Activated T-helper 2 cell treated with anti-CD3 and anti-CD28 coated beads, Interferon-gamma antibody, Interleukin-2, Interleukin-4, amounts not matched to agents 10 μg/mL and 5 μg/mL and 100 μg/mL, durations not matched to agents 14 hours and 24 hours and 36 hours (primary cell): ENCODE measurements at regions not wholly inside any gene's neighbourhood (a gene's known extent, or its start where the extent isn't known, plus 50 kb on each side); places are given as distances from the start of the nearest gene placed in this dataset.
A peak's percentile ranks its signal among the peaks of the same experiment; 100 is the strongest.

Experiments used
- DNase-seq: peaks from one replicate; pipeline ENCODE4 v3.0.0; 2021; ENCODE audit warnings: low spot score
- H3K27ac Mint-ChIP-seq: one replicate; pipeline ENCODE4 v1.8.0; 2021; ENCODE audit warnings: mixed read lengths
- H3K27me3 Mint-ChIP-seq: one replicate; pipeline ENCODE4 v1.8.0; 2021; ENCODE audit warnings: low read depth, mixed read lengths
- H3K36me3 Mint-ChIP-seq: one replicate; pipeline ENCODE4 v1.8.0; 2021; ENCODE audit warnings: low read depth, mixed read lengths
- H3K4me1 Mint-ChIP-seq: one replicate; pipeline ENCODE4 v1.8.0; 2021; ENCODE audit warnings: low read depth, mixed read lengths
- H3K4me3 Mint-ChIP-seq: one replicate; pipeline ENCODE4 v1.8.0; 2021; ENCODE audit warnings: low read depth, mild to moderate bottlenecking, moderate library complexity, mixed read lengths
- H3K9me3 Mint-ChIP-seq: one replicate; pipeline ENCODE4 v1.8.0; 2021; ENCODE audit warnings: mixed read lengths
- intact Hi-C: fragments of 100-400 bp; cut with micrococcal nuclease; formaldehyde crosslinking; loops from one replicate; pipeline ENCODE4 v1.15.1; 2023

DNA sequence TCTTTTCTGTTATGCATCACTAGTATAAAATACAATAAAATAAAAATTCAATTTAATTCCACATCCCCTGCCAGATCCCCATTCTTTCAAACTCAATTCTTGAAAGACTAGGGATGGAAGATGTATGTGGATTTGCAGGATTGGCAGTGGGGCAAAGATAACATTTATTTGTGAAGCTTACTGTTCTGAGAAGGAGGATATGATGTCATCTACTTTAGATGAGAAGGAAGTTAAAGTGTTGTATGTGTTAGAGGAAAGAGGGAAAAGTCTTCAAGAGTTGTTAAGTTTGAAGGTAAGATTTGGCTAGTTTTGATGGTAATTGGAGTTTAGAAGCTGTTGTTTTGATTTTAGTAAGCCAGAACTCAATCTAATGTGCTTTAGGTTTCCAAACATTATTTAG, 845.1 kb upstream of the NR2F2 start:
- Mint-ChIP-seq H3K27ac (no peak overlapping the region), H3K4me3 (no peak overlapping the region), H3K9me3 (peaks cover 18% of the 10 kb centered on the region), H3K36me3 (no peaks in the 10 kb centered on the region), H3K27me3 (peaks cover 4% of the 10 kb centered on the region), H3K4me1 (peaks cover 8% of the 10 kb centered on the region)
- no peak for DNase-seq
- intact Hi-C loops: no loop called here

DNA sequence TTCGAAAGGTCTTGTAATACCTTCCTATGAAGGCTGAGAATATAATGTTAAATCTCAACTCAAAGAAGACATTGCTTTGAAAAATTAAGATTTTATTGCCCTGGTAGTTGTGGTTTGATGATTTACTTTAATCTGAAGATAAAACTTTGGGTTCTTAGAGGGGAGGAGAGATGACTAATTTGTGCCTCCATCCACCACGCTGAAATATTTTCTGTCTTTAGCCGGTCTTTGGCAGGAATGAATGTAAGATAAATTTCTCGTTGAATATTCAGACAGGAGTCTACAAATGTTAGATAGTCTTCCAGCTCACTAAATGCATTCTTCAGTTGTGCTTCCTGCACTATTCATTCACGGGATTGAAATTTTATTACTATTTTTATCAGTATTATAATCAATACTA, 844.3 kb upstream of the NR2F2 start:
- Mint-ChIP-seq H3K27ac (no peak overlapping the region), H3K27me3 (peaks cover 6% of the 10 kb centered on the region), H3K9me3 (peaks cover 18% of the 10 kb centered on the region), H3K4me1 (peaks cover 8% of the 10 kb centered on the region), H3K36me3 (no peaks in the 10 kb centered on the region), H3K4me3 (no peak overlapping the region)
- no peak for DNase-seq
- intact Hi-C loops: no loop called here

DNA sequence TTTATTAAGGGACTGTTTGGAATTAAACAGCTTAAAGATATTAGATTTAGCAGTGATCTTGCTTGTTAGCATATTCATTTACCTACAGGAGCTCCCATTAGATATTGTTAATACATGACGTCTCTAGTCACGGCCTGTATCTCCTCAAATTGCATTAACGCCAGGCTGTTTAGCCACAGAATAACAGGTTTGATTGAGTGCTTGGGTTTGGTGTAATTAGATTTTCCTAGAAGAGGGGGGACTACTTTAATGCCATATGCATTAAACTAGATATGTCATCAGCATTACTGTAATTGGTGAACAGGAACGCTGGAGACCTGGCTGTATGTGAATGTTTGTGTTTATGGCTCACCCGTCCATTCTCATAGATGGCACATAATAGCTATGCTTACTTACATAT, 841.4 kb upstream of the NR2F2 start:
- no peak overlapping the region for H3K27ac Mint-ChIP-seq
- no peak overlapping the region for H3K4me3 Mint-ChIP-seq
- intact Hi-C loops: no loop called here
- H3K36me3 Mint-ChIP-seq: no peaks in the 10 kb centered on the region
- H3K27me3 Mint-ChIP-seq: peaks cover 7% of the 10 kb centered on the region
- H3K4me1 Mint-ChIP-seq: peaks cover 6% of the 10 kb centered on the region
- no peak for DNase-seq
- H3K9me3 Mint-ChIP-seq: peaks cover 14% of the 10 kb centered on the region

DNA sequence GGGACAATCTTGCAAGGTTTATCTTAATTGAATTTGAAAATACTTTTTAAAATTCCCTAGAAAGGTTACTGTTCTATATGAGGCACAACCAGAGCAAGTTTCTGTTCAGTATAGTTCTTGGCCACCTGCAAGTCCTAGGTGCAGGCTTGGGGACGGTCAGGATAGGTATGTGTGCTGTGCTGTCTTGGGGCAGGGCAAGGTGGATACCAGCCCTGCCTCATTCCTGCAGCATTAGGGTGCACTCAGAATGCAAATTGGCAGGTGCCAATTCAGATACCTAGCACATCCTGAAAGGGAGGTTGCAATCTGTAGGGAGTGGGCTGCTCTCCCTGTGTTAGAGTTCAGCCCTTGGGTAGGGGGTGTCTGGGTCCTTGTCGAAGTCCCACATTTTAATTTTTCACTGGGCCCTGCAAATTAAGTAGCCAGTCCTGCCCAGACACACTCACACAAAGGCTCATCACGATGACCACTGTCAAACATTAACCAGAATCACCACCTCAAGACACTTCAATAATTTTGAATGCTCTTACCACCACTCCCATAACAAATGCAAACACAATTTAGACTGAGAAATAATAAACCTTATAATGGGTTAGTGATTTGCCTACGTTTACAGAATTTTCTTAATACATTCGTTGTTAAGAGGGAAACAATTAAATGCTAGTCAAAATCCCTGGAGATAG, 838.0 kb upstream of the NR2F2 start:
- Mint-ChIP-seq H3K27ac (no peak overlapping the region), H3K9me3 (no peaks in the 10 kb centered on the region), H3K4me1 (peaks cover 4% of the 10 kb centered on the region), H3K36me3 (no peaks in the 10 kb centered on the region), H3K27me3 (peaks cover 7% of the 10 kb centered on the region), H3K4me3 (no peak overlapping the region)
- no peak for DNase-seq
- intact Hi-C loops: no loop called here

DNA sequence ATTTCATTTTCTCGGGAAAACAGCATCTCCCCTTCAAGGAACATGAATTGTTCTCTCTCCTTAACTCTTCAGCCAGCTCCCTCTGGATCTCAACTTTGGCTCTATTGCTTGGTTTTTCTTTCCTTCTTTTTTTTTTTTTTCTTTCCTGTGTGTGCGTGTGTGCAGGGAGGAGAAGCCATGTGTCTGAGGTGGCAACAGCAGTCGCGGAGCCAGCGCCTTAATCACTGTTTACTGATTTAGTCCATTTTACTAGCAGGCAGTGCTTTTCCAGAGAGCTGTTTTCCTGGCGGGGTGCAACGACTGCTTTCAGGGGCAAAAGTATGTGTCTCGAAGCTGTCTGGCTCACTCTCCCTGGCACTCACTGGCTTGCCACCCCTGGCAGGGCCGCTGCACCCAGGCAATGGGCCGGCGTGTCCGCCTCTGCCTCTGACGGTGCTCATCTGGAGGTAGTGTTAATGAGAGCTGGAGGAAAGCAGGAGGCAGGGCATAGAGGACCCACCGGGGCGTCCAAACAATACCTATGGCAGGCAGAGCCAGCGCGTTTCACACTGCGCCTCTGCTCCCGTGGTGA, 835.4 kb upstream of the NR2F2 start:
- peaks cover 7% of the 10 kb centered on the region for H3K27me3 Mint-ChIP-seq
- DNase-seq: no peak
- H3K4me3 Mint-ChIP-seq: no peak overlapping the region
- H3K36me3 Mint-ChIP-seq: no peaks in the 10 kb centered on the region
- H3K27ac Mint-ChIP-seq: no peak overlapping the region
- H3K4me1 Mint-ChIP-seq: peaks cover 12% of the 10 kb centered on the region
- H3K9me3 Mint-ChIP-seq: no peaks in the 10 kb centered on the region
- intact Hi-C loops: no loop called here

DNA sequence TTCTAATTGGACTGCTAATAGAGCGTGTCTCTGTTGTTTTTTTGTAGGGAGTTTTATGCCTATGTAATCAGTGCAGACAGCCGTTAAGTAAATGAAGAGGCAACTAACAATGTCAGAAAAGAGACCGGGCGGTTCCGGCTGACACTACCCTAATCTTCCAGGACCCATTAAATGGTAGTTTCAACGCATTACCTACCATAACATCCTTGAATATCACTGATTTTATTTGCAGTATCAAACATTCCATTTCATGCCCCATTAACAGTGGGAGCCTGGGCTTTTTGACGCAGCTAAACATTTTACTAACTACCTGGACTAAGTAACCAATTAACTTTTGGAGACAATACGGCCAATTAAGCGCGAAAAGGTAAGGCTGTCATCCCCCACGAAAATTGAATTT, 832.9 kb upstream of the NR2F2 start:
- no peaks in the 10 kb centered on the region for H3K9me3 Mint-ChIP-seq
- no peak for DNase-seq
- H3K27ac Mint-ChIP-seq: no peak overlapping the region
- intact Hi-C loops: no loop called here
- H3K36me3 Mint-ChIP-seq: no peaks in the 10 kb centered on the region
- peaks cover 14% of the 10 kb centered on the region for H3K4me1 Mint-ChIP-seq
- H3K4me3 Mint-ChIP-seq: no peak overlapping the region
- H3K27me3 Mint-ChIP-seq: peaks cover 6% of the 10 kb centered on the region

DNA sequence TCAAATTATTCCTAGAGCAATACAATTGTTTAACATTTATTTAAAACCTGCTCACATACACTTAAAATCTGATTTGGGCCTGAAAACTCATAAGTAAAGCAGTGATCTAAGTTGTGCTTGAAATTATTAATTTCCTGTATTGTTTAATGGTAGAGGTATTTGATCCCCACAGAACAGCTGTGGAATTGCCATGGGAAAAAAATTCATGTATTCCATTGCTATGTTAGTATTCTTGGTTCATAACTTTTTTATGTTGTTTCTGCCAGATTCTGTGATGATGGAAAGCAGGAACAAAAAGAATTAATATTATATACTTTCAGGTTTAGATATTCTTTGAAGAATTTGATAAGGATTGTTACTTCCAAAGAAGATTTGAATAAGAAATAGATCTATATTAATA, 831.5 kb upstream of the NR2F2 start:
- H3K27me3 Mint-ChIP-seq: peaks cover 3% of the 10 kb centered on the region
- H3K9me3 Mint-ChIP-seq: no peaks in the 10 kb centered on the region
- no peak overlapping the region for H3K4me3 Mint-ChIP-seq
- no peak for DNase-seq
- H3K36me3 Mint-ChIP-seq: no peaks in the 10 kb centered on the region
- no peak overlapping the region for H3K27ac Mint-ChIP-seq
- intact Hi-C loops: no loop called here
- H3K4me1 Mint-ChIP-seq: peaks cover 23% of the 10 kb centered on the region

DNA sequence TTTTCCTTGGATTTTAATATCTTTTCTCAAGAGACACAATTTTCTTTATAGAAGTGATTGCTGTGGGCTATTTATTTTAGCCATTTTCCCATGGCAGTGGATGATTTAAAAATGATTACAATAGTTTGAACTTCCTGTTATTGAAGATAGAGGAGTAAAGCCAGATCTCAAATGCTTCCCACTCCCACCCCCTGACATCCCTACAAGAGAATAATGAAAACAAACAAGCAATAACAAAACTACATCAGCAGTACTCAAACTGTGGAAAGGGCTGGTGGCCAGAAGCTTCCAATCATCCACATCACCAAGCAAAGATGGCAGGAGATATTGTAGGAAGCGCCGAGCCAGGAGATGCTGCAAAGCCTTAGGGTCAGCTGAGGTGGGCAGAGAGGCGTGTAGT, 831.1 kb upstream of the NR2F2 start:
- peaks cover 3% of the 10 kb centered on the region for H3K27me3 Mint-ChIP-seq
- no peaks in the 10 kb centered on the region for H3K9me3 Mint-ChIP-seq
- H3K36me3 Mint-ChIP-seq: no peaks in the 10 kb centered on the region
- intact Hi-C loops: no loop called here
- no peak for DNase-seq
- peak overlapping the region; percentile 47 for H3K27ac Mint-ChIP-seq
- H3K4me3 Mint-ChIP-seq: no peak overlapping the region
- peaks cover 23% of the 10 kb centered on the region for H3K4me1 Mint-ChIP-seq

DNA sequence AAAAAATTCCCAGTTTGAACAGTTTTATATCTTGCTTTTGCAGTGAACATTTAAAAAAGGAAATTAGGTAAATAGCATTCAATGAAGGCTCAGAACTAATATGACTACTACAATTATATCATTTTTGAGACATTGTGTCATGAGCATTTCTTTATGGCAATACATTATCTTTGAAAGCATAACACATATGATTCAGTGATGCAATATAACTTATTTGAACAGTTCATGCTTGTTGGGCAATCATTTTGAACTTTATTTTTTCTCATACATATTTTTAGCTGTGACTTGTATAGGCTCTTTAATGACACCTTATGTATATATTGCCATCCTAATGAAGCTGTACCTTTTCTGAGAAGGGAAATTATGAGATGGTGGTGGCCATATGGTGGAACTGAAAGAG, 828.6 kb upstream of the NR2F2 start:
- intact Hi-C loops: loop anchor here (5.0 kb wide), 4 partner anchors 55 to 220 kb away; no protein-coding TSS in a partner anchor
- Mint-ChIP-seq H3K9me3 (no peaks in the 10 kb centered on the region), H3K27ac (no peak overlapping the region), H3K4me1 (peaks cover 23% of the 10 kb centered on the region), H3K36me3 (no peaks in the 10 kb centered on the region), H3K27me3 (no peaks in the 10 kb centered on the region), H3K4me3 (no peak overlapping the region)
- DNase-seq: no peak

DNA sequence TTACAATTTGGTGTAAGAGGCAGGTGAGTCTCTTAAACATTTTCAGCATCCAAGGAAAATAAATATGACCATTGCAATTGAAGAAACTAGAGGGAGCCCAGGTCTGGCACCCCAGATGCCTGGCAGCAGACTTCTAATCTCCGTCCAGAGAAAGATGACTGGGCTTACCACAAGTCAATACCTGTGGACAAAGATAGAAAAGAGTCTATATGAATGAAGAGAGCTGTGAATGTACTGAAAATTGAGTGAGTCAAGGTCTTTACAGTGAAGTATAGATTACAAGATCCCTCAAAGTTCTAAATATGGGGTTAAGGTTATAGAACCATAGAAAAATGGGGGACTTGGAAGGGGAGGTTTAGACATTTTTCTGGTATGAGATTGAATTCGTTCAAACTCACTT, 827.4 kb upstream of the NR2F2 start:
- no peak overlapping the region for H3K4me3 Mint-ChIP-seq
- no peak for DNase-seq
- no peak overlapping the region for H3K27ac Mint-ChIP-seq
- no peaks in the 10 kb centered on the region for H3K36me3 Mint-ChIP-seq
- intact Hi-C loops: loop anchor here (5.0 kb wide), 4 partner anchors 54 to 221 kb away; no protein-coding TSS in a partner anchor
- peaks cover 23% of the 10 kb centered on the region for H3K4me1 Mint-ChIP-seq
- no peaks in the 10 kb centered on the region for H3K27me3 Mint-ChIP-seq
- no peaks in the 10 kb centered on the region for H3K9me3 Mint-ChIP-seq

DNA sequence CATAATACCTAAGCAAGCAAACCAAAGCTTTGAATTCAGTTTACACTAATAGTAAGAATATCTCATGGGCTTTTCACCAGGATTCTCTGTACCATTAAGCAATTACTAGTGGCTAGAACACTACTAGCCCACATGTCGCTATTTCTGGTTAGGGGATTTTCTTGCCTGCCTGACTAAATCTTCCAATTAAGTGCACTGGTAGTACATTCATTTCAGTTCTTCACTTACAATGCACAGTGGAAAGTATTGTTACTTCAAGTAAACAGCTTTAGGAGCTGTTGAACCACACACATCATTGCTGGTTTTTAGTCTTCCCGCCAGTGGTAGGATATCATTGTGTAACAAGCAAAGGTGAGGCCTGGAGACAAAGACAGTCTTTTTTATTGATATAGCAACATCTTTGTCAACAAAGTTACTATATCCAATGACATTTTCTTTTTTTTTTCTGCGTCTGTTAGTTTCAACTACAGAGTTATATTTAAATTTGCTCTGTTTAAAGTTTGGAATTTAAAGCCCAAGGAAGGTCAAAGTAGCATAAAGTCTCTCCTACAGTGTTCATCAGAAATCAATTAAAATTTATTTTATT, 826.8 kb upstream of the NR2F2 start:
- H3K36me3 Mint-ChIP-seq: no peaks in the 10 kb centered on the region
- H3K9me3 Mint-ChIP-seq: no peaks in the 10 kb centered on the region
- intact Hi-C loops: loop anchor here (5.0 kb wide), 4 partner anchors 54 to 221 kb away; no protein-coding TSS in a partner anchor
- no peak for DNase-seq
- H3K4me1 Mint-ChIP-seq: peaks cover 21% of the 10 kb centered on the region
- no peaks in the 10 kb centered on the region for H3K27me3 Mint-ChIP-seq
- no peak overlapping the region for H3K27ac Mint-ChIP-seq
- no peak overlapping the region for H3K4me3 Mint-ChIP-seq

DNA sequence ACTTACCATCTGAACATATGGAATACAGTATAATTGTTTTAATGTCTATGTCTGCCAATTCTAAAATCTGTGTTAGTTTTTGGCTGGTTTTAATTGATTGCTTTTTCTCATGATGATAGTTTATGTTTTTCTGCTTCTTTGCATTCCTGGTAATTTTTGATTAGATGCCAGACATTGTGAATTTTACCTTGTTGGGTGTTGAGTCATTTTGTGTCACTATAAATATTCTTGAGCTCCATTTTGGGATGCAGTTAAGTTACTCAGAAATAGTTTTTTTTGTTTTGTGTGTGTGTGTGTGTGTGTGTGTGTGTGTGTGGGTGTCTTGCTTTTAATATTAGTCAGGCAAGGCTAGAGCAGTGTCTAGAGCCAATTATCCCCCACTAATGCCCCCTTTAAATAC, 818.8 kb upstream of the NR2F2 start:
- H3K4me1 Mint-ChIP-seq: no peaks in the 10 kb centered on the region
- no peak for DNase-seq
- H3K27ac Mint-ChIP-seq: no peak overlapping the region
- peaks cover 4% of the 10 kb centered on the region for H3K27me3 Mint-ChIP-seq
- no peak overlapping the region for H3K4me3 Mint-ChIP-seq
- H3K9me3 Mint-ChIP-seq: peaks cover 4% of the 10 kb centered on the region
- intact Hi-C loops: no loop called here
- no peaks in the 10 kb centered on the region for H3K36me3 Mint-ChIP-seq

DNA sequence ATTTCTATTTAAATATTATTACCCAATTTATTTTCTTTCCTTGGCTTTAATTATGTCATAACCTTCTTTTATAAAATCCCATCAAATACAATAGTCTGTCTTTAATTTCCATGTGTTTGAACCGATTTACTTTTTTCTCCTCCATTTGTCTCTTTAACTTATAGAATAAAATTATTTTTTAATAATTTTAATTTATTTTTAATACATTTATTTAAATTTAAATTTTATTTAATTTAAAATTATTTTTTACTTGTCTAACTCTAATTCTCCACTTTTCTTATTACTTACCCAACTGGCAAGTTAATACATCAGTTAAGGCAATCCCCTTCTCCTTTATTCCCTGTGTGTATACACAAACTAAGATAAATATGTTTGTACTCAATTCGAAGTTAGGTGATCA, 817.6 kb upstream of the NR2F2 start:
- Mint-ChIP-seq H3K4me1 (no peaks in the 10 kb centered on the region), H3K27me3 (peaks cover 4% of the 10 kb centered on the region), H3K4me3 (no peak overlapping the region), H3K36me3 (no peaks in the 10 kb centered on the region), H3K9me3 (peaks cover 4% of the 10 kb centered on the region), H3K27ac (no peak overlapping the region)
- intact Hi-C loops: no loop called here
- no peak for DNase-seq
